ENCODE measurements at regions not wholly inside any gene's neighbourhood (a gene's known extent, or its start where the extent isn't known, plus 50 kb on each side); places are given as distances from the start of the nearest gene placed in this dataset.

DNA sequence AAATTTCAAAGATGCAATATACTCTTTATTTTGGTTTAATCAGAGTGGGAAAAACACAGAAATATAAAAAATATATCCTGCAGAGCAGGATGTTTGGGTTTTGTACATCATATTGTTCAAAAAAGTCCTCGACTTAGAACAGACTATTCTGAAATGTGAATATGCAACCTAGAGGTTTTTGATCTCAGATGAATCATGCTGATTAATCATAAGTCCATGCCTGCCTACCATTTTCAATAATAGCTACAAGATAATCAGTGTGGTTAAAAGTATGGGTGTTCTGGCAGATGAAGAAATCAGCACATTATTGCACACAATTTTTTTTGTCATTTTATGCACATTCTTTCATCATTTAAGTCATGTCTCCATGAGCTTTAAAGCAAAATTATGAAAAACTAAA, 1261.0 kb upstream of the NXPH2 start:
- no TSS peak for BruUV-seq (replicated peaks)

More for the DNA sequence above, 1261.0 kb upstream of the NXPH2 start:
- no peaks in the 10 kb centered on the region for H3K9me1 ChIP-seq (replicated peaks; ENCODE audit: control insufficient read depth, extremely low read depth, insufficient read depth, low read length)
- DNase-seq (ENCODE audit: low read depth, low spot score) (no peak), FAIRE-seq (no peak)
- no peaks in the 10 kb centered on the region for H3K79me2 ChIP-seq (ENCODE audit: control insufficient read depth, insufficient read depth, low read length)
- H2AFZ ChIP-seq (ENCODE audit: low read depth, low read length) = no peak overlapping the region
- no peaks in the 10 kb centered on the region for H3K4me1 ChIP-seq (ENCODE audit: control insufficient read depth, extremely low read depth, insufficient read depth, low read length)
- no peak overlapping the region for H3K9ac ChIP-seq (replicated peaks; ENCODE audit: extremely low read depth, insufficient read depth, low read length)
- H3K36me3 ChIP-seq (ENCODE audit: control insufficient read depth in 2 of 2, extremely low read depth in 1 of 2, insufficient read depth in 2 of 2, low read length in 2 of 2) = no peaks in the 10 kb centered on the region
- H3K27me3 ChIP-seq (ENCODE audit: control insufficient read depth in 2 of 2, insufficient read depth in 2 of 2, low read length in 2 of 2) = no peaks in the 10 kb centered on the region
- intact Hi-C loops (cut with micrococcal nuclease) = no loop called here
- CTCF ChIA-PET = interaction anchor here (0.7 to 1.1 kb wide), 2 partner anchors 10 to 48 kb away, joined by 3 to 4 read pairs; no protein-coding TSS in a partner anchor
- TF ChIP-seq, protein P1, sequence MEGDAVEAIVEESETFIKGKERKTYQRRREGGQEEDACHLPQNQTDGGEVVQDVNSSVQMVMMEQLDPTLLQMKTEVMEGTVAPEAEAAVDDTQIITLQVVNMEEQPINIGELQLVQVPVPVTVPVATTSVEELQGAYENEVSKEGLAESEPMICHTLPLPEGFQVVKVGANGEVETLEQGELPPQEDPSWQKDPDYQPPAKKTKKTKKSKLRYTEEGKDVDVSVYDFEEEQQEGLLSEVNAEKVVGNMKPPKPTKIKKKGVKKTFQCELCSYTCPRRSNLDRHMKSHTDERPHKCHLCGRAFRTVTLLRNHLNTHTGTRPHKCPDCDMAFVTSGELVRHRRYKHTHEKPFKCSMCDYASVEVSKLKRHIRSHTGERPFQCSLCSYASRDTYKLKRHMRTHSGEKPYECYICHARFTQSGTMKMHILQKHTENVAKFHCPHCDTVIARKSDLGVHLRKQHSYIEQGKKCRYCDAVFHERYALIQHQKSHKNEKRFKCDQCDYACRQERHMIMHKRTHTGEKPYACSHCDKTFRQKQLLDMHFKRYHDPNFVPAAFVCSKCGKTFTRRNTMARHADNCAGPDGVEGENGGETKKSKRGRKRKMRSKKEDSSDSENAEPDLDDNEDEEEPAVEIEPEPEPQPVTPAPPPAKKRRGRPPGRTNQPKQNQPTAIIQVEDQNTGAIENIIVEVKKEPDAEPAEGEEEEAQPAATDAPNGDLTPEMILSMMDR (IDR thresholded peaks at IDR 0.05; ENCODE audit: extremely low read depth in 1 of 2, insufficient read depth in 1 of 2, low read depth in 1 of 2, low read length in 2 of 2) = no peak
- no peak for TF ChIP-seq POLR2A (IDR thresholded peaks at IDR 0.05; ENCODE audit: low read depth, low read length)
- TF ChIP-seq GATA2 (IDR thresholded peaks at IDR 0.05; ENCODE audit: insufficient read depth, insufficient read length, low read depth, low read length) = no peak
- no peak for TF ChIP-seq EZH2 (IDR thresholded peaks at IDR 0.05; ENCODE audit: borderline replicate concordance, low read depth, low read length, severe bottlenecking)
- no peak for TF ChIP-seq POLR2AphosphoS5 (IDR thresholded peaks at IDR 0.05; ENCODE audit: insufficient read depth, low read depth, low read length)
- no peak for TF ChIP-seq FOS (IDR thresholded peaks at IDR 0.05; ENCODE audit: borderline replicate concordance, insufficient read depth, low read length)
- TF ChIP-seq, protein P2, sequence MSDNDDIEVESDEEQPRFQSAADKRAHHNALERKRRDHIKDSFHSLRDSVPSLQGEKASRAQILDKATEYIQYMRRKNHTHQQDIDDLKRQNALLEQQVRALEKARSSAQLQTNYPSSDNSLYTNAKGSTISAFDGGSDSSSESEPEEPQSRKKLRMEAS (IDR thresholded peaks at IDR 0.05; ENCODE audit: insufficient read depth, insufficient read length) = no peak
- no peak for TF ChIP-seq JUN (IDR thresholded peaks at IDR 0.05; ENCODE audit: borderline replicate concordance, insufficient read depth, insufficient read length, low read depth)
- TF ChIP-seq MYC (IDR thresholded peaks at IDR 0.05; ENCODE audit: low read depth, low read length) = no peak
- no peak overlapping the region for H3K4me2 ChIP-seq (ENCODE audit: insufficient read depth, low read length)
- H3K4me3 ChIP-seq (replicated peaks in 1 of 3; ENCODE audit: insufficient read depth in 1 of 3, low read depth in 1 of 3, low read length in 3 of 3) = no peak overlapping the region
- dilution Hi-C loops (cut with MboI; ENCODE audit: extremely low pct_ligation_motif_present, low sequenced_read_pairs) = no loop called here
- H3K27ac ChIP-seq (ENCODE audit: insufficient read depth, low read depth, low read length) = no peak overlapping the region
- H4K20me1 ChIP-seq (replicated peaks; ENCODE audit: control insufficient read depth, extremely low read depth, insufficient read depth, low read length) = no peaks in the 10 kb centered on the region
- no peaks in the 10 kb centered on the region for H3K9me3 ChIP-seq (replicated peaks; ENCODE audit: control insufficient read depth, insufficient read depth, low read length)
- POLR2A ChIA-PET = no interaction called here
